Glutamatergic neuron (in vitro differentiated cells): ENCODE measurements at regions not wholly inside any gene's neighbourhood (a gene's known extent, or its start where the extent isn't known, plus 50 kb on each side); places are given as distances from the start of the nearest gene placed in this dataset.

ENCODE experiments used
- DNase-seq: peaks from one replicate; pipeline ENCODE4 v3.0.0; 2022
- H3K27ac Mint-ChIP-seq: one replicate; pipeline ENCODE4 v1.8.0; 2020; ENCODE audit warnings: mild to moderate bottlenecking, mixed read lengths, inconsistent platforms; ENCODE audit not compliant: unreplicated experiment
- H3K27me3 Mint-ChIP-seq: one replicate; pipeline ENCODE4 v1.8.0; 2020; ENCODE audit warnings: mild to moderate bottlenecking, moderate library complexity, mixed read lengths, inconsistent platforms; ENCODE audit not compliant: unreplicated experiment
- H3K36me3 Mint-ChIP-seq: one replicate; pipeline ENCODE4 v1.8.0; 2020; ENCODE audit warnings: mild to moderate bottlenecking, mixed read lengths, inconsistent platforms; ENCODE audit not compliant: unreplicated experiment
- H3K4me1 Mint-ChIP-seq: one replicate; pipeline ENCODE4 v1.8.0; 2020; ENCODE audit warnings: mild to moderate bottlenecking, low read depth, mixed read lengths, inconsistent platforms; ENCODE audit not compliant: unreplicated experiment
- H3K4me3 Mint-ChIP-seq: one replicate; pipeline ENCODE4 v1.8.0; 2020; ENCODE audit warnings: mild to moderate bottlenecking, mixed read lengths, inconsistent platforms; ENCODE audit not compliant: unreplicated experiment
- H3K9me3 Mint-ChIP-seq: one replicate; pipeline ENCODE4 v1.8.0; 2020; ENCODE audit warnings: mild to moderate bottlenecking, moderate library complexity, mixed read lengths, inconsistent platforms; ENCODE audit not compliant: unreplicated experiment
- TF ChIP-seq, protein P1 (sequence below): fragments of 200-600 bp; sonication (generic); IDR thresholded peaks from one replicate; pipeline ENCODE4 v1.5.0; 2021; ENCODE audit not compliant: partially characterized antibody, unreplicated experiment

- Mint-ChIP-seq H3K9me3 (peaks cover 3% of the 10 kb centered on the region), H3K36me3 (no peaks in the 10 kb centered on the region), H3K27ac (no peak overlapping the region), H3K27me3 (peaks cover 2% of the 10 kb centered on the region), H3K4me1 (no peaks in the 10 kb centered on the region), H3K4me3 (peak overlapping the region; percentile 42)
- DNase-seq, result peak; percentile 90
- TF ChIP-seq, protein P1, sequence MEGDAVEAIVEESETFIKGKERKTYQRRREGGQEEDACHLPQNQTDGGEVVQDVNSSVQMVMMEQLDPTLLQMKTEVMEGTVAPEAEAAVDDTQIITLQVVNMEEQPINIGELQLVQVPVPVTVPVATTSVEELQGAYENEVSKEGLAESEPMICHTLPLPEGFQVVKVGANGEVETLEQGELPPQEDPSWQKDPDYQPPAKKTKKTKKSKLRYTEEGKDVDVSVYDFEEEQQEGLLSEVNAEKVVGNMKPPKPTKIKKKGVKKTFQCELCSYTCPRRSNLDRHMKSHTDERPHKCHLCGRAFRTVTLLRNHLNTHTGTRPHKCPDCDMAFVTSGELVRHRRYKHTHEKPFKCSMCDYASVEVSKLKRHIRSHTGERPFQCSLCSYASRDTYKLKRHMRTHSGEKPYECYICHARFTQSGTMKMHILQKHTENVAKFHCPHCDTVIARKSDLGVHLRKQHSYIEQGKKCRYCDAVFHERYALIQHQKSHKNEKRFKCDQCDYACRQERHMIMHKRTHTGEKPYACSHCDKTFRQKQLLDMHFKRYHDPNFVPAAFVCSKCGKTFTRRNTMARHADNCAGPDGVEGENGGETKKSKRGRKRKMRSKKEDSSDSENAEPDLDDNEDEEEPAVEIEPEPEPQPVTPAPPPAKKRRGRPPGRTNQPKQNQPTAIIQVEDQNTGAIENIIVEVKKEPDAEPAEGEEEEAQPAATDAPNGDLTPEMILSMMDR, result peak; percentile 100
These were observed 226.8 kb upstream of the IGF1R start for GRCh38 chr15:98421419-98422129.

GRCh38 chr15:98422130-98422478, 226.2 kb upstream of the IGF1R start:
- DNase-seq, result no peak
- TF ChIP-seq, protein P1, result no peak
- peaks cover 2% of the 10 kb centered on the region for H3K27me3 Mint-ChIP-seq
- H3K9me3 Mint-ChIP-seq, result peaks cover 3% of the 10 kb centered on the region
- no peak overlapping the region for H3K27ac Mint-ChIP-seq
- H3K36me3 Mint-ChIP-seq, result no peaks in the 10 kb centered on the region
- no peaks in the 10 kb centered on the region for H3K4me1 Mint-ChIP-seq
- peak overlapping the region; percentile 42 for H3K4me3 Mint-ChIP-seq

GRCh38 chr15:98425173-98425572, 223.2 kb upstream of the IGF1R start:
- H3K27me3 Mint-ChIP-seq, result peaks cover 8% of the 10 kb centered on the region
- TF ChIP-seq, protein P1, result no peak
- no peak for DNase-seq
- peaks cover 3% of the 10 kb centered on the region for H3K4me1 Mint-ChIP-seq
- peaks cover 10% of the 10 kb centered on the region for H3K9me3 Mint-ChIP-seq
- peaks cover 5% of the 10 kb centered on the region for H3K36me3 Mint-ChIP-seq
- no peak overlapping the region for H3K27ac Mint-ChIP-seq
- no peak overlapping the region for H3K4me3 Mint-ChIP-seq

GRCh38 chr15:98427321-98427720, 221.0 kb upstream of the IGF1R start:
- Mint-ChIP-seq H3K4me3 (peak overlapping the region; percentile 73), H3K9me3 (peaks cover 12% of the 10 kb centered on the region), H3K27ac (no peak overlapping the region), H3K27me3 (peaks cover 8% of the 10 kb centered on the region), H3K4me1 (peaks cover 3% of the 10 kb centered on the region), H3K36me3 (peaks cover 5% of the 10 kb centered on the region)
- TF ChIP-seq, protein P1, result no peak
- DNase-seq, result no peak

DNA sequence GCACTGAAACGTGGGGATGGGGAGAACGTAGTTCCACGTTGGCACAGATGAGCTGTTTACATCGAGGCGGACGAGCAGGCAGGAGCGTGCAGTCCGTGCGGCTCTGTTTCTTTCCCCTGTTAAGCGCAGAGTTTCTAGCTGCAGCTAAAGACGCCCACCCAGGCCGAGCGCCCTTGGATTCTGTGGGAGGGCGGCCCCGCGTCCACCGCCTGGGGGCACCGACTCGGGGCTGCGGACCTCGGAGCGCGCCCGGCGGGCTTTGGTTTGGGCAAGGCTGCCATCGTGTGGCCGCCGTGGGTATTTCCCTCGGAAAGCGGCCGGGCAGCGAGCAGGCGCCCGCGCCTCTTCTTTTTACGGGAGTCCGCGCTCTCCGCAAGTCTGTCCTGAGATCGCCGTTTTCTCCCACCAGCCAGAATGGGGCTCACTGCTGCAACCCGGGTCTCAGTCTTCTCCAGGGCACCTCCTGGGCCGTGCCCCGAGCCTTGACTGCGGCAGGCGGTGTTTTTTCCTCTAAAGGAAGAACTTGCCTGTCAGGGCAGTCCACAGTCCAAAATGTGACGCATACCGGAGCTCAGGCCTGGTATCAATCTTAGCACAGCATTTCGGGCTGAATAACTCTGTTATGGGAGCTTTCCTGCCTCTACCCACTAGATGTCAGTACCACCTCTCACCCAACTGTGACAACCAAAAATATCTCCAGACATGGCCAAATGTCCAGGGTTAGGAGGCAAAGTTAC, 219.9 kb upstream of the IGF1R start:
- Mint-ChIP-seq H3K36me3 (peaks cover 5% of the 10 kb centered on the region), H3K9me3 (peaks cover 9% of the 10 kb centered on the region), H3K4me3 (peak overlapping the region; percentile 73), H3K27ac (no peak overlapping the region), H3K4me1 (peaks cover 3% of the 10 kb centered on the region), H3K27me3 (peaks cover 8% of the 10 kb centered on the region)
- peak; percentile 88 for DNase-seq
- TF ChIP-seq, protein P1, result peak; percentile 97
